Fibroblast of skin of back (primary cell): ENCODE measurements at regions not wholly inside any gene's neighbourhood (a gene's known extent, or its start where the extent isn't known, plus 50 kb on each side); places are given as distances from the start of the nearest gene placed in this dataset.
A peak's percentile ranks its signal among the peaks of the same experiment; 100 is the strongest.
"Not testable (repeated sequence)": the region's sequence is repeated elsewhere in the genome, so short reads cannot be mapped to it uniquely, and the experiment has no call there.

Experiments used
- DNase-seq: peaks from one replicate; pipeline ENCODE4 v3.0.0-alpha.2; 2013

DNA sequence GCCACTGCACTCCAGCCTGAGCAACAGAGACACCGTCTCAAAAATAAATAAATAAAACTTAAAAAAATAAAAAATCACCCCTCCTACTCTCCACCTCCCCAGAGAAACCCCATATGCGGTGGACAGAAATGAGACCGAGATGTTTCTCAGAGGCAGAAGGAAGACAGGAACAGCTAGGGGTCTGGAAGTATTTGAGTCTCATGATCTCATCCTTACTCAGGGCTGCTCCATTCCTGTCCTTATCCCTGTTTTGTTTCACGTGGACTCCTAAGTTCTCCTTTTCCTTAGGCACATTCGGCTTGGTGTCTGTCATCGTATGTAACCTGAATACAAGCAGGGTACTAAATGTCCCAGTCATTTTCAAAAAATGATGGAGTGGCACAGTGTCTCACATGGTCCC lies 76.1 kb downstream of the C9orf50 start:
- DNase-seq, result peak; percentile 91

DNA sequence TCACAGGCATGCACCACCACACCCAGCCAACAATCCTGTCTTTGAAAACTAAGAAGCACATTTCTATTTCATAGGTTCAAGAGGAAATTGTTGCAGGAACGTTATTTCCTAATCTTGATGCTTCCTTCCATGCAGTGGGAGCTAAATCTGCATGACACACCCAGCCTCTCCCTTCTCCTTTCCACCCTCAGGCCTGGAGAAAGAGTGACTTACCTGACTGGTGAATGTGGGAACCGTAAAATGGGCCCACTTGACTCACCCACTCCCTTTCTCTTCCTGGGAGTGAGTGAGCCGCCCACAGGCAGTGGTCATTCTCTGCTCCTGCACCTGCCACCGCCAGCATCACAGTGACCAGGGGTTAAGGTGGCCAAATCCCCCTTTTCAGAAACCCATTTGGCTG lies 78.2 kb downstream of the C9orf50 start:
- DNase-seq, result no peak

DNA sequence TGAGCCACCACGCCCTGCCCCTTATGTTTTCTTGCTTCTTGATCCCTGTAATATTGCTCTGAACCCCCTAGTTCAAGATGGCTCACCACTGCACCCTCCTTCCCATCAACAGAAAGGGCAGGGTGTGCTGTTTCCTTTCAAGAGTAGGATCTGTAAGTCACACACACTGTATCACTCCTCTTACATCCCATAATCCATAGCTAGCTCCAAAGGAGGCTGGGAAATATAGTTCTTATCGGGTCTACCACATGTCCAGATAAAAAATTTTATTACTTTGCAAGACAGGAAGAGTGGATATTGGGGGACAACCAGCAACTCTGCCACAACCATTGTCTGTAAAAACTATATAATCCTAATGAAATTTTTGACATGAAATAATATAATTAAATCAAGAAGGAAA lies 79.6 kb downstream of the C9orf50 start:
- DNase-seq, result no peak

DNA sequence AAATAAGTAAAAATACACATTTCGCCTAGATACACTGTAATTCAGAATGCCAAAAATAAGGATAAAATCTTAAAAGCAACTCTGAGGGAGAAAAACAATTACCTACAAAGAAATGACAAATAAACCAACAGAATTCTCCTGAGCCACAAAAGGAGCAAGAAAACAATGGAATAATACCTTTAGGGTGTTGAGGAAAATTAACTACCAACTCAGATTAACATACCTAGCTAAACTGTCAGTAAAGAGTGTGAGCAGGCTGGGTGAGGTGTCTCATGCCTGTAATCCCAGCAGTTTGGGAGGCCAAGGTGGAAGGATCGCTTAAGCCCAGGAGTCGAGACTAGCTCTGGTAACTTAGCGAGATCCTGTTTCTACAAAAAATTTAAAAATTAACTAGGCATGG lies 81.5 kb downstream of the C9orf50 start:
- DNase-seq, result no peak

DNA sequence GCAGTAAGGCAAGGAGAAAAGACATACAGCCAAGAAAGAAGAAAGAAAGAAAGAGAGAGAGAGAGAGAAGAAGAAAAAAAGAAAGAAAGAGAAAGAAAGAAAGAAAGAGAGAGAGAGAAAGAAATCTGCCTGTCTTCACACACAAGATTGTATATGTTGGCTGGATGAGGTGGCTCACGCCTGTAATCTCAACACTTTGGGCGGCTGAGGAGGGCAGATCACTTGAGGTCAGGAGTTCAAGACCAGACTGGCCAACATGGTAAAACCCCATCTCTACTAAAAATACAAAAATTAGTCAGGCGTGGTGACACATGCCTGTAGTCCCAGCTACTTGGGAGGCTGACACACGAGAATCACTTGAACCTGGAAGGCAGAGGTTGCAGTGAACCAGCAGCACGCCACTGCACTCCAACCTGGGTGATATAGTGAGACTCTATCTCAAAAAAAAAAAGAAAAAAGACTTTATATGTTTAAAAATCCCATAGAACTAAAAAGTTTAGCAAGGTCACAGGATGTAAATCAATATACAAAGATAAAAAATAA lies 89.0 kb downstream of the C9orf50 start:
- DNase-seq, result not testable (repeated sequence)

DNA sequence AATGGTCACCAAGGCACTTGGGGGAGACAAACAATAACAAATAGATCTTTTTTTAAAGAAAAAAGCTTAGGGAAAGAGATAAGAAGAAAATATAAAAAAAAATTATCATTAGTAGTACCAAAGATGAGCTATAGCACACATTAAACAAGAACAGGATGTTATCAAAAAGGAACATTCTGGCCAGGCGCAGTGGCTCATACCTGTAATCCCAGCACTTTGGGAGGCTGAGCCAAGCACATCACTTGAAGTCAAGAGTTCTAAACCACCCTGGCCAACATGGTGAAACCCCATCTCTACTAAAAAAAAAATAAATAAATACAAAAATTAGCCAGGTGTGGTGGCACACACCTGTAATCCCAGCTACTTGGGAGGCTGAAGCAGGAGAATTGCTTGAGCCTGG lies 92.9 kb downstream of the C9orf50 start:
- not testable (repeated sequence) for DNase-seq

DNA sequence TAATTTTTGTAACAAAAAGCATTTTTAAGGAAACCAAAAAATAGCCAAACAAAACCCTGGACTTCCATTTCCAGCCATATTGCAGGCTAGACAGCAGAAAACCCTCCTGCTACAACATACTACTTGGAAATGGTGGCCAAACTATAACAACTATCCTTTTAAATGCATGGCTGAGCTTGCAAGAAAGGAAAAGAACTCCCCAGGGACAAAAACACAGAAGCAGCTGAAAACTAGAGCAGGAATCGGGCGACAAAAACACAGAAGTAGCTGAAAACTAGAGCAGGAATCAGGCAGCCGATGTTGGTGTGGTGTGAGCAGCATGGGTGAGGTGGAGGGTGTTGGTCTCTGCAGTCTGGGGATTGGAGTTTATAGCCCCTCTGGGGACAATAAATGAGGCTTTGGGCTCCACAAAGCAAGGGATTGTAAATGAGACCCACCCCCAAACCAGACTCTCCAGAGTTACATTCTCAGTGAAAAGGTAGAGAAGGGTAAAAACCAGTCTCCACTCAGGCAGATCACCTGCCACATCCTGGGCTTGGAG lies 95.2 kb downstream of the C9orf50 start:
- DNase-seq, result no peak

DNA sequence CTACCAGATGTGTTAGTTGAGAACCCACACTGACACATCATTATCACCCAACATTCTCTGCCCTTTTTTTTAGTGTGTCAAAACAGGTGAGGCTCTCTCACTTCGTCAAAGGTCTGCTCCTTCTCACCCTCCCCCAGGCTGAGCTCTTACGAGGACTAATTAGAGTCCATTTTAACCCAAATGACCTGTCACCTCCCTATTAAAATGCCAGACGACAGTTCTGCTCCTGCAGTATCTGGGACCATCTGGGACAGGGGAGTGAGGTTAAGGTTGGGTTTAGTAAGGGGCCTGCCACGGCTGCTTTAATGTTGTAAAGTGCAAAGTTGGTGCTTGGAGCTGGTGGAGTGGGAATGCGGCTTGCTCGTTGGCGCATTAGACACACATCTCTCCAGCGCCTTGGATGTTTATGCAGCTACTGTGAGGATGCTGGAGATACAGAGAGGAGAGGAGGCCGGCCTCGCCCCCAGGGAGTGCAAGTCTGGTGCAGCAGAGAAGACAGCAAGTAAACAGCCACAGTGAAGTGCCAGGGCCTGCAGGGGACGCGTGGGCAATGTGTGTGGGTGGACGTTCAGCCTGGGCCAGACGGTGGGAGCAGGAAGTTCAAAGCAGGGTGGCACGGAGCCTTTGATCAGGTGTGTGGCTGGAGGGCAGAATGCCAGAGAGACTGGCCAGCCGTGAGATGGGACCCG lies 96.2 kb downstream of the C9orf50 start:
- no peak for DNase-seq

DNA sequence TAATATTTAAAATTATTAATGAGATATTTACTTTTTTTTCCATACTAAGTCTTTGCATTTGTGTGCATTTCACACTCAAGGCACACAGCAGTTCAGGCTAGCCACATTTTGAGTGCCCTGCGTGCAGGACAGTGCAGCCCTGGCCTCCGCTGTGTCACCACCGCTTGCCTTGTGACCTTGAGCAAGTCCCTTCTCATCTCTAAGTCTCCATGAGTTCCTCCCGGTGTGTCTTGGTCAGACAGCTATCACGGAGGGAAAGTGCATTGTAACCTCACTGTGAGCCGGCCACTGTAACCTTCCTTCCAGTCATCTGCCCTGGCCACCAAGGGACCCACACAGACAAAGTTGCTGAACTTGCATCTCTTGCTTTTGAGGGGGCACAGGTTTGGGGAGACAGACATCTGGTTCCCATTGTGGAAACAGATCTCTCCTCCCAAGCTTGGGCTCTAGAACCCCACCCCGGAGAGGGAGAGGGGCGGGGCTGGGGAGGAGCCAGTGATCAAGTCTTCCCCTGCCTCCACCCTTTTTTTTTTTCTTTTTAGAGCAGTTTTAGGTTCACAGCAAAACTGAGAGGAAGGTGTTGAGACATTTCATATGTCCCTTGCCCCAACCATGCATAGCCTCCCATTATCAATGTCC lies 96.8 kb downstream of the C9orf50 start:
- no peak for DNase-seq

DNA sequence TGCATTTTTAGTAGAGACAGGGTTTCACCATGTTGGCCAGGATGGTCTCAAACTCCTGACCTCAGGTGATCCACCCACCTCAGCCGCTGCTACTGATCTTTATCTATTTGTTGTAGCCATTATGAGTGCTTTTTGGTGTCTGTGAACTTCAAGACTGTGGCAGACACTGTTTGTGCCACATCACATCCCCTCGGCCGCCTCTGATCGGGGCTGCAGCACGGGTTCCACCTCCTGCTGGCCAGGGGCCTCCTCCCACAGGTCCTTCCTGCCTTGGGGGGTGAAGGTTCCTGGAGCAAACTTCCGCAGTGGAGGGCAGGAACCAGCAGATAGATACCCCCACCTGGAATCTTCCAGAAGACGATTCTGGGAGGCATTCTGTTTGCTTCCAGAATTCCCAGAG lies 98.5 kb downstream of the C9orf50 start:
- DNase-seq, result no peak

DNA sequence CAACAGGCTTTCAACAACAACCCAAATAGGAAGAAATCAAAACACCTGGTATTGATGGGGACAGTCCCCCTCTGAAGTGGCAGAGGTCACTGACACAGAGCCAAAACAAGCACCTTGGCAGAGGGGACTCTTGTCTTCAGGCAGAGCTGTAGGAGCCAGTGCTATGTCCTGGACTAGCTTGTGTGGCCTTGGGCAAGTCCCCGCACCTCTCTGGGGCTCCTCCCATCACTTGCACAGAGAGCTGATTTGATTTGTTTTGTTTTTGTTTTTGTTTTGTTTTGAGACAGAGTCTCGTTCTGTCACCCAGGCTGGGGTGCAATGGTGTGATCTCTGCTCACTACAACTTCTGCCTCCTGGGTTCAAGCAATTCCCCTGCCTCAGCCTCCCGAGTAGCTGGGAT lies 100.8 kb downstream of the C9orf50 start:
- DNase-seq, result no peak

DNA sequence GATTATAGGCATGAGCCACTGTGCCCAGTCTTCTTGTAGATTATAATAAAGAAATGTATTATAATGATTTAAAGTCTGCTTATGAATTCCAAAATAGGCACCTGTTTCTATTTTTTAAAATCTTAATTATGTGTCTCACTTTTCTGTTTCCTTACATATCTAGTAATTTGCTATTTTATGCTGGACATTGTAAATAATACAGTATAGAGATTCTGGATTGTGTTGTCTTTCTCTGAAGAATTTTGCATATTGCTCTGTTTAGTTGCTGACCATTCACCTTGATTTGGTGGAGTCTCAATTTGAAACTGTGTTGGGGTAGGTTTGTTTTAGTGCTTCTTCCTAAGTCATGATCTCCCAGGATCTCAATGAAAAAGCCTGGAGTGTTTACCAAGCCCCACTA lies 102.8 kb downstream of the C9orf50 start:
- no peak for DNase-seq

DNA sequence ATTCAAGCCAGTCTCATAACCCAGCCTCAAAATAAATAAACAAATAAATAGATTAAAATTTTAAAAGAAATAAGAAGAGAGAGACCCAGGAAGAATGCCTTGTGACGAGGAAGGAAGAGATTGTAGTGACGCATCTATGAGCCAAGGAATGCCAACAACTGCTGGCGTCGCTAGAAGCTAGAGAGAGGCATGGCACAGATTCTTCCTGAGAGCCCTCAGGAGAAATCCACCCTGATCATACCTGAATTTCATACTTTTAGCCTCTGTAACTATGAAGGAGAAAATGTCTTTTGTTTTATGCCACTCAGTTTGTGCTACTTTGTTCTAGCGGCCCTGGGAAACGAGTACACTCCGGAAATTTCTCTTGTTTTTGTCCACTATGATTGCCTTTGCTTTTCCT lies 103.9 kb downstream of the C9orf50 start:
- no peak for DNase-seq

DNA sequence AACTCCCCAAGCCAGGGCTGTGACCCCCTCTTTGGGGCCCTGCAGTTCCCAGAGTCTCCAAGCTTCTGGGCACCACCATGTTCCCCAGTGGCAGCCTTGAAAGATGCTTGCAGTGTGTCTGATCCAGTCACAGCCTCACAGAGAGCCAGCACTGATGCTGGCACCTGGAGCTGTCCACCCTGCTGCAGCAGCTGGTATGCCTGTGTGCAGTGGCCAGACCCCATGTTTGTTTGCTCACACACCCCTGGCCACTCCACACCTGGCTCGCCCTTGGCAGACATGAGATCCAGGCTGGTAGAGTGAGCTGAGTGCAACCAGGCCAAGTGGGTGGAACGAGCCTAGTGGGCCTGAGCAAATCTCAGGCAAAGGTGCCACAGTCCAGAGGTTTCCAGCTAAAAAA lies 106.0 kb downstream of the C9orf50 start:
- no peak for DNase-seq

DNA sequence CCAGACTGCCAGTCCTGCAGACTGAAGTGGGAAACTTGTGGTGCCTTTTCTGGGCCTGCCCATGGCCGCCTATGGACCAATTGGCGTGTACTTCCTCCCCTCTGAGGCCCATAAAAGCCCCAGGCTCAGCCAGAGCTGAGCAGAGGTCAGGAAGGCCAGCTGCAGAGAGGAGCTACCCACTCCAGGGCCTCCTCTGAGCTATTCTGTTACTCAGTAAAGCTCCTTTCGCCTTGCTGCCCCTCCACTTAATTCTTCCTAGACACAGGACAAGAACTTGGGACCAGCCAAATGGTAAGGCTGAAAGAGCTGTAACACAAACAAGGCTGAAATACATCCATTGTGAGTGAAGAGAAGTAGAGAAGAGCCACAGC lies 106.4 kb downstream of the C9orf50 start:
- no peak for DNase-seq

DNA sequence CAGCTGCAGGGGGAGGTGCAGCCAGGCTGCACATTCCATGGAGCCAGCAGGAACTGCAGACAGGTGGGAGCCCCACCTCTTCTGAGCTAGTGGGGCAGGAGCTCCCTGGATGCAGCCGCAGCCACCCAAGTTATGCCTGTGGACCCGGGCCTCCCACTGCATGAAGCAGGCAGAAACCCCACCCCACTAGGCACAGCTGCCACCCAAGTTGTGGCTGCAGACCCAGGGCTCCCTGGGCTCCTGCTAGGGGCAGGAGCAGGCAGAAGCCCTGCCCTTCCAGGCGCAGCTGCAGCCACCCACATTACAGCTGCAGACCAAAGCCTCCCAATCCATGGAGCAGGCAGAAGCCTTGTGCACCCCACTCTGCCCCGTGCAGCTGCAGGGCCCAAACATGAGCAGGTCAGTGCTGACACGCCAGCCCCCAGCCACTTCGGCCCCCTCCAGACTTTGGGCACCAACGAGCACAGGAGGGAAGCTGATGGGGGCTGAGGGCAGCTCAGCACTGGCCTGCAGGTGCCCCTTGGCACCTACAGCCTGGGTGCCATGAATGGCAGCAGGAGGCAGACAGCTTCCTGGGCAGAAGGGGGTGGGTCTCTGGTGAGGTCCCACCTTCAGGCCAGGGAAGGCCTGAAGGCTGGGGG lies 106.9 kb downstream of the C9orf50 start:
- DNase-seq, result no peak

DNA sequence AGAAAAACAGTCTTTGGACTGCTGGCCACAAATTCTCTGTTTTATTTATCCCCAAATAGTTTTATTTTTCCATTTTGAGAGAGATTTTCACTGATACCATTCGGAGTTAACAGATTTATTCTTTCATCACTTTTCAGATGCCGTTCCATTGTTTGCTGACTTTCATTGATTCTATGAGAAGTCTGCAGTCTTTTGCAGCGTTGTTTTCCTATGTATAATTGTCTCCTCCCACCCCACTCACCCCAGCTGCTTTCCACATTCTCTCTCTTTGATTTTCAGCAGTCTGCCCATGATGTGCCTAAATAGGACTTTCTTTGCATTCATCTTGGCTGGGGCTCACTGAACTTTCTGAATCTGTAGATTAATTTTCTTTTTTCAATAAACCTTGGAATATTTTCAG lies 107.6 kb downstream of the C9orf50 start:
- no peak for DNase-seq

DNA sequence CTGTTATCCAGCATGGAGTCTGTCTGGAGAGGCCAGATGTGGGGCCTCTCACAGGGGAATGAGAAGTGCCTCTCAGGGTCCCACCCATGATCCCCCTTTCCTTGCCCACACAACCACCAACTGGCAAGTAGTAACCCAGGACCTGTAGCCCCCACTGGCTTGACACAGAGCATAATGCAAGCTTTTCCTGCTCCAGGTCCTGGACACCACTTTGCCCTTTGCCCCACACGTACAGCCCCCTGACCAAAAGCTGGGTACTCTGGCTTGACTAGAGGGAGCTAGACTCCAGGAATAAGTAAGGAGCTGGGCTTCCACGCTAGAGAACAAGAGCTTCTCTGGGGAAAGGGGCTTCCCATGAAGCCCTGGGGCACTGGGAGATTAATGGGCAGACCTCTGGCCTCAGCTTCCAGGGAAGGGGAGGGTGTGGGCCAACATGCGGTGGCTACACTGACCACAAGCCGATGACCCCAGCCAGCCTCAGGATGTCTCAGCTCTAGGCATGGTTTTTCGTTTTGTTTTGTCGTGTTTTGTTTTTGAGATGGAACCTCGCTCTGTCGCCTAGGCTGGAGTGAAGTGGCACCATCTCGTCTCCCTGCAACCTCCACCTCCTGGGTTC lies 109.5 kb downstream of the C9orf50 start:
- no peak for DNase-seq

DNA sequence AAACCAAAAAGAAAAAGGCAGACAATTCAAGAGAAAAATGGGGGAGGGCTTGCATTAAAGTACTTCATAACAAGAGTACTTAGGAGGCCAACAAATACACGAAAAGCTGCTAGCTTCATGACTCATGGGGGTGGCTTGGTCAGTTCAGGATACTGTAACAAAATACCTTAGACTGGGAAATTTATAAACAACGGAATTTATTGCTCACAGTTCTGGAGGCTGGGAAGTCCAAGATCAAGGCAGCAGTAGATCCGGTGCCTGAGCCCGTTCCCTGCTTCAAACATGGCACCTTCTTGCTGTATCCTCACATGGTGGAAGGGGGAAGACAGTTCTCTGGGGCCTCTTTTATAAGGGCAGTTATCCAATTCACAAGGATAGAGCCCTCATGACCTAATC lies 111.4 kb downstream of the C9orf50 start:
- peak; percentile 93 for DNase-seq

DNA sequence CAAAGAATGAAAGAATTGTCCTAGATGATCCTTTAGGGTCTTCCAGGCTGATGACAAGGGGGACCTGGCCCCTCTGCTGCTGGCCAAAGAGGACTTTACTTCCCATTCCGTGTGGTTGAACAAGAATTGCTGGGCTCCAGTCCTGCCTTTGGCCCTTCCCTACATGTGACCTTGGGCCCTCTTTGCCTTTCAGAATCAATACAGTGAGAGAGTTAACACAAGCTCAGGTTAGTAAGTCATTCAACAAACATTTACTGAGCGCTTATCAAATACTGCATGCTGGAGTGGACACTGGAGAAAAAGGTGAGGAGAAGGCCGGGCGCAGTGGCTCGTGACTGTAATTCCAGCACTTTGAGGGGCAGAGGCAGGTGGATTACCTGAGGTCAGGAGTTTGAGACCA lies 113.1 kb downstream of the C9orf50 start:
- no peak for DNase-seq

DNA sequence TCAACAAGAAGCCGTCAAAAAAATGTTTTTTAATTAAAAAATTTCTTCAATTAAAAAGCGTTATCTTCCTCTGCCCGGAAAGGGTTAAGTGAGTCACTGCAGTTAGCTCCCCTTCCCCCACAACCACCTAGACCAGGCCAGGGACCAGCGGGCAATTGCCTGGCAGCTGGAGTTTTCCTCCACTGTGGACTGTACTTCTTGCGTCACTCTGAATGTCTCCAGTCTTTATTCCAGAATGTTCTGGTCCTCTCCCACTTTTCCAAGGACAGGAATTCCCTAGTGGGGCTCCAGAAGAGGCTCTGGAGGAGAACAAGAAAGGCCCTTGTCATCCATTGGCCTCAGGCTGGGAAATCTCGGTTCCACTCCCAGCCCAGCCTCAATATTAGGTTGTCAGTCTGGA lies 114.0 kb downstream of the C9orf50 start:
- no peak for DNase-seq

DNA sequence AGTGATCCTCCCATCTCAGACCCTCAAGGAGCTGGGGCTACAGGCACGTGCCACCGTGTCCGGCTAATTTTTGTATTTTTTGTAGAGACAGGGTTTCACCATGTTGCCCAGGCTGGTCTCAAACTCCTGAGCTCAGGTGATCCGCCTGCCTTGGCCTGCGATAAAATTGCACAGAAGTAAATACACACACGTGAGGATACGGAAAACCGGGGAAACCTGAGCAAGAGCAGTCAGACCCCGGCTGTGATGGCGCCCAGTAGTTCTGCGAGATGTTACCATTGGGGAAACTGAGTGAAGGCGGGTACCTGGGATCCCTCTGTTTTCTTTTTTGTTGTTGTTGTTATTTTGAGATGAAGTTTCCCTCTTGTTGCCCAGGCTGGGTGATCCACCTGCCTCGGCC lies 114.9 kb downstream of the C9orf50 start:
- DNase-seq, result no peak

DNA sequence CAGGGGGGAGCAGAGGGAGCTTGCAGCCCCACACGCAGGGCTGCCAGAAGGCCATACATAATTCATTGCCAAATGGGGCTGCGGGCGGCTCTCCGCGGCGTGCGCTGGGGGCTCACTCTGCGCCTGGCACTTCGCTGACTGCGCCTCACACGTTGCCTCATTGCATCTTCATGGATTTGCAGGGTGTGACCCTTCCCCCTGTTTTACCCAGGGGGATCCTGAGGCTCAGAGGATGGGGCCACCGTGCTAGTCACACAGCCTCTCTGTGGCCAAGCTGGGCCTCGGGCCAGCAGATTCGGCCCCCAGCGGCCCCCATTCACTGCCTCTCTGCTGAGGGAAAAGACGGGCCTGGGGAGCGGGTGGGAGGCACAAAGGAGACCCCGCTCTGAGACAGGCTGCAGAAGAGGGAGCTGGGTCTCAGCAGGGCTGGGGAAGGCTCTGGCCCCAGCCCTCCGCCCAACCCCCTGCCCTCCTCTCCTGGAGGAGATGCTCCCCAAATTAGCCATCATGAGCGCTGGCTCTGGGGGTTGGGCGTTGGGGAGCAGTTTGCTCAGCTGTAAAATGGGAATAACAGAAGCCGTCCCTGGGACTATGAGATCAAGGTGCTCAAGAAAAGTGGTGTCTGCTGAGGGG lies 115.5 kb downstream of the C9orf50 start:
- DNase-seq, result no peak
